ENCODE measurements at regions not wholly inside any gene's neighbourhood (a gene's known extent, or its start where the extent isn't known, plus 50 kb on each side); places are given as distances from the start of the nearest gene placed in this dataset.

- TF ChIP-seq CTCF (conservative IDR thresholded peaks at IDR 0.05; ENCODE audit: low read depth in 2 of 2) (no peak), EZH2 (IDR thresholded peaks at IDR 0.05; ENCODE audit: low read depth, unreplicated experiment) (no peak), POLR2AphosphoS5 (IDR thresholded peaks at IDR 0.05; ENCODE audit: low read depth) (no peak), ZNF114 (CRISPR knock-in tag; IDR thresholded peaks at IDR 0.05) (no peak), CREB1 (CRISPR knock-in tag; IDR thresholded peaks at IDR 0.05; ENCODE audit: low read depth) (no peak), JUNB (IDR thresholded peaks at IDR 0.05; ENCODE audit: unreplicated experiment) (no peak), EZH2phosphoT487 (IDR thresholded peaks at IDR 0.05; ENCODE audit: unreplicated experiment) (no peak), REST (IDR thresholded peaks at IDR 0.05; ENCODE audit: unreplicated experiment) (no peak), NANOG (IDR thresholded peaks at IDR 0.05; ENCODE audit: borderline replicate concordance) (no peak)
Observed at GRCh38 chr13:37495046-37495445, 103.5 kb downstream of the POSTN start.

Measured in GM23338 (cell line).